ENCODE measurements at regions not wholly inside any gene's neighbourhood (a gene's known extent, or its start where the extent isn't known, plus 50 kb on each side); places are given as distances from the start of the nearest gene placed in this dataset.

- DNase-seq (peak; percentile 64), ATAC-seq (peak; percentile 72)
- peaks cover 7% of the 10 kb centered on the region for H3K36me3 Mint-ChIP-seq (ENCODE audit: low read depth)
- ChIA-PET POLR2A (interaction anchor here (0.5 to 1.3 kb wide), 2 partner anchors 17 to 748 kb away, joined by 3 read pairs; no protein-coding TSS in a partner anchor), CTCF (interaction anchor here (0.7 to 1.6 kb wide), 7 partner anchors 8 to 118 kb away, joined by 3 to 10 read pairs (median 4); no protein-coding TSS in a partner anchor)
- H3K9me3 Mint-ChIP-seq (ENCODE audit: low read depth), result peaks cover 2% of the 10 kb centered on the region
- intact Hi-C loops (cut with DNase I, micrococcal nuclease), result no loop called here
- H3K4me1 Mint-ChIP-seq, result peaks cover 66% of the 10 kb centered on the region
- peaks cover 6% of the 10 kb centered on the region for H3K27me3 Mint-ChIP-seq
- no peak overlapping the region for H3K4me3 Mint-ChIP-seq
- peak overlapping the region; percentile 83 for H3K27ac Mint-ChIP-seq
Observed at GRCh38 chr10:33126742-33127141, 168.7 kb upstream of the ITGB1 start.

- peaks cover 2% of the 10 kb centered on the region for H3K9me3 Mint-ChIP-seq (ENCODE audit: low read depth)
- peaks cover 6% of the 10 kb centered on the region for H3K27me3 Mint-ChIP-seq
- H3K36me3 Mint-ChIP-seq (ENCODE audit: low read depth), result peaks cover 7% of the 10 kb centered on the region
- H3K4me1 Mint-ChIP-seq, result peaks cover 73% of the 10 kb centered on the region
- peak; percentile 73 for ATAC-seq
- CTCF ChIA-PET, result interaction anchor here (0.7 to 1.6 kb wide), 8 partner anchors 9 to 117 kb away, joined by 3 to 10 read pairs (median 4); no protein-coding TSS in a partner anchor
- intact Hi-C loops (cut with DNase I, micrococcal nuclease), result no loop called here
- H3K27ac Mint-ChIP-seq, result peak overlapping the region; percentile 81
- peak; percentile 52 for DNase-seq
- no peak overlapping the region for H3K4me3 Mint-ChIP-seq
- POLR2A ChIA-PET, result interaction anchor here (0.5 to 1.3 kb wide), 2 partner anchors 17 to 747 kb away, joined by 3 read pairs; no protein-coding TSS in a partner anchor
Observed at GRCh38 chr10:33125522-33126517, 167.8 kb upstream of the ITGB1 start.

- intact Hi-C loops (cut with DNase I, micrococcal nuclease), result no loop called here
- ChIA-PET POLR2A (no interaction called here), CTCF (interaction anchor here (1.3 to 2.5 kb wide), 2 partner anchors 9 kb away, joined by 5 to 13 read pairs; no protein-coding TSS in a partner anchor)
- H3K27ac Mint-ChIP-seq, result peak overlapping the region; percentile 47
- peaks cover 6% of the 10 kb centered on the region for H3K27me3 Mint-ChIP-seq
- no peak overlapping the region for H3K4me3 Mint-ChIP-seq
- H3K4me1 Mint-ChIP-seq, result peaks cover 78% of the 10 kb centered on the region
- peaks cover 3% of the 10 kb centered on the region for H3K9me3 Mint-ChIP-seq (ENCODE audit: low read depth)
- no peak for ATAC-seq
- DNase-seq, result no peak
- peaks cover 9% of the 10 kb centered on the region for H3K36me3 Mint-ChIP-seq (ENCODE audit: low read depth)
Observed at GRCh38 chr10:33125111-33125510, 167.1 kb upstream of the ITGB1 start.

- POLR2A ChIA-PET, result interaction anchor here (1.3 kb wide), 1 partner anchor 20 kb away, joined by 3 read pairs; no protein-coding TSS in a partner anchor
- Mint-ChIP-seq H3K27ac (no peak overlapping the region), H3K9me3 (ENCODE audit: low read depth) (peaks cover 5% of the 10 kb centered on the region), H3K4me1 (peaks cover 78% of the 10 kb centered on the region), H3K36me3 (ENCODE audit: low read depth) (peaks cover 8% of the 10 kb centered on the region), H3K27me3 (peaks cover 6% of the 10 kb centered on the region), H3K4me3 (no peak overlapping the region)
- CTCF ChIA-PET, result interaction anchor here (0.8 to 2.5 kb wide), 3 partner anchors 10 to 114 kb away, joined by 3 to 13 read pairs (median 4); no protein-coding TSS in a partner anchor
- ATAC-seq (no peak), DNase-seq (no peak)
- intact Hi-C loops (cut with DNase I, micrococcal nuclease), result no loop called here
Observed at GRCh38 chr10:33123680-33124079, 165.7 kb upstream of the ITGB1 start.

- H3K36me3 Mint-ChIP-seq (ENCODE audit: low read depth), result peaks cover 7% of the 10 kb centered on the region
- ChIA-PET CTCF (interaction anchor here (0.6 to 3.1 kb wide), 4 partner anchors 12 to 34 kb away, joined by 3 to 16 read pairs (median 4); no protein-coding TSS in a partner anchor), POLR2A (interaction anchor here (1.3 kb wide), 1 partner anchor 21 kb away, joined by 3 read pairs; no protein-coding TSS in a partner anchor)
- DNase-seq (no peak), ATAC-seq (no peak)
- H3K27me3 Mint-ChIP-seq, result peaks cover 6% of the 10 kb centered on the region
- peaks cover 83% of the 10 kb centered on the region for H3K4me1 Mint-ChIP-seq
- H3K9me3 Mint-ChIP-seq (ENCODE audit: low read depth), result peaks cover 5% of the 10 kb centered on the region
- H3K27ac Mint-ChIP-seq, result peak overlapping the region; percentile 38
- no peak overlapping the region for H3K4me3 Mint-ChIP-seq
- intact Hi-C loops (cut with DNase I, micrococcal nuclease), result no loop called here
Observed at GRCh38 chr10:33122014-33122809, 164.2 kb upstream of the ITGB1 start.

- POLR2A ChIA-PET, result interaction anchor here (0.6 to 1.3 kb wide), 6 partner anchors 14 to 972 kb away, joined by 3 to 10 read pairs (median 6); no protein-coding TSS in a partner anchor
- H3K4me3 Mint-ChIP-seq, result no peak overlapping the region
- H3K4me1 Mint-ChIP-seq, result peaks cover 82% of the 10 kb centered on the region
- DNase-seq (no peak), ATAC-seq (peak; percentile 91)
- peak overlapping the region; percentile 35 for H3K27ac Mint-ChIP-seq
- intact Hi-C loops (cut with DNase I, micrococcal nuclease), result loop anchor here (1.0 to 2.0 kb wide), 7 partner anchors 14 to 876 kb away; no protein-coding TSS in a partner anchor
- H3K27me3 Mint-ChIP-seq, result peaks cover 6% of the 10 kb centered on the region
- H3K36me3 Mint-ChIP-seq (ENCODE audit: low read depth), result peaks cover 2% of the 10 kb centered on the region
- CTCF ChIA-PET, result interaction anchor here (1.1 to 3.1 kb wide), 6 partner anchors 11 to 35 kb away, joined by 3 to 16 read pairs (median 4); no protein-coding TSS in a partner anchor
- peaks cover 3% of the 10 kb centered on the region for H3K9me3 Mint-ChIP-seq (ENCODE audit: low read depth)
Observed at GRCh38 chr10:33120700-33121099, 162.7 kb upstream of the ITGB1 start.

GRCh38 chr10:33120275-33120674 is 162.2 kb upstream of the ITGB1 start:
- POLR2A ChIA-PET, result interaction anchor here (0.7 to 1.3 kb wide), 5 partner anchors 14 to 971 kb away, joined by 3 to 10 read pairs (median 7); no protein-coding TSS in a partner anchor
- Mint-ChIP-seq H3K4me3 (no peak overlapping the region), H3K4me1 (peaks cover 81% of the 10 kb centered on the region)

GRCh38 chr10:33117816-33118215 is 159.8 kb upstream of the ITGB1 start:
- H3K36me3 Mint-ChIP-seq (ENCODE audit: low read depth), result peaks cover 2% of the 10 kb centered on the region
- peaks cover 3% of the 10 kb centered on the region for H3K9me3 Mint-ChIP-seq (ENCODE audit: low read depth)
- peak; percentile 7 for ATAC-seq
- intact Hi-C loops (cut with DNase I, micrococcal nuclease), result loop anchor here (2.0 to 10.0 kb wide), 3 partner anchors 17 to 1063 kb away; partner anchors contain the start of gene KIF5B (in 1 of the 2)
- H3K27ac Mint-ChIP-seq, result peak overlapping the region; percentile 51
- H3K27me3 Mint-ChIP-seq, result peaks cover 2% of the 10 kb centered on the region
- ChIA-PET POLR2A (no interaction called here), CTCF (no interaction called here)
- peak; percentile 55 for DNase-seq
- no peak overlapping the region for H3K4me3 Mint-ChIP-seq
- H3K4me1 Mint-ChIP-seq, result peaks cover 89% of the 10 kb centered on the region

More at GRCh38 chr10:33120275-33120674, 162.2 kb upstream of the ITGB1 start:
- ATAC-seq (peak; percentile 48), DNase-seq (no peak)
- H3K27me3 Mint-ChIP-seq, result peaks cover 6% of the 10 kb centered on the region
- peaks cover 2% of the 10 kb centered on the region for H3K36me3 Mint-ChIP-seq (ENCODE audit: low read depth)
- intact Hi-C loops (cut with DNase I, micrococcal nuclease), result loop anchor here (1.0 to 2.0 kb wide), 7 partner anchors 14 to 876 kb away; no protein-coding TSS in a partner anchor
- H3K9me3 Mint-ChIP-seq (ENCODE audit: low read depth), result peaks cover 3% of the 10 kb centered on the region
- CTCF ChIA-PET, result interaction anchor here (1.4 to 3.1 kb wide), 5 partner anchors 11 to 35 kb away, joined by 3 to 16 read pairs (median 5); no protein-coding TSS in a partner anchor
- H3K27ac Mint-ChIP-seq, result peak overlapping the region; percentile 65

- POLR2A ChIA-PET, result no interaction called here
- Mint-ChIP-seq H3K4me1 (peaks cover 88% of the 10 kb centered on the region), H3K27ac (peak overlapping the region; percentile 51), H3K36me3 (ENCODE audit: low read depth) (peaks cover 2% of the 10 kb centered on the region), H3K27me3 (peaks cover 2% of the 10 kb centered on the region), H3K4me3 (no peak overlapping the region), H3K9me3 (ENCODE audit: low read depth) (peaks cover 3% of the 10 kb centered on the region)
- CTCF ChIA-PET, result interaction anchor here (1.3 kb wide), 1 partner anchor 13 kb away, joined by 3 read pairs; no protein-coding TSS in a partner anchor
- ATAC-seq, result no peak
- intact Hi-C loops (cut with DNase I, micrococcal nuclease), result loop anchor here (2.0 to 10.0 kb wide), 3 partner anchors 16 to 1062 kb away; partner anchors contain the start of gene KIF5B (in 1 of the 2)
- DNase-seq, result no peak
Observed at GRCh38 chr10:33117230-33117629, 159.2 kb upstream of the ITGB1 start.
